ENCODE measurements at regions not wholly inside any gene's neighbourhood (a gene's known extent, or its start where the extent isn't known, plus 50 kb on each side); places are given as distances from the start of the nearest gene placed in this dataset.
"Not testable (repeated sequence)": the region's sequence is repeated elsewhere in the genome, so short reads cannot be mapped to it uniquely, and the experiment has no call there.

DNA sequence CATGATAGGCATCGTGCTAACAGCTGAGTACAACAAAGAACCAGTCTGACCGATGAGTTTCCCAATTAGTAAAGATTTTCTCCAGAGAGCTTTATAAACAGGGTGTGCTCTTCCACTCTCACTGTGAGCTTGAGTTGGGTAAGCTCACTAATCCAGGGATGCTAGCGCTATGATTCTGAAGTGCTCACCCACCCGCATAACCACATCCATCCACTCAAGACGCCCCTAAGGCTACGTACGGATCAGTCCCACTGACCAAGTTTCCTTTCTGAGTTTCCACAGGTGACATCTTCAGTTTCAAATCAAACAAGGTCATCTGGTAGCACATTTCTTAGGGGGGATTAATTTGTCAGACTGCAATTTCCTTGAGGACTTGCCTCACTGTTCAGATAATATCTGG, 141.1 kb upstream of the ABI3BP start:
- no peak for DNase-seq

DNA sequence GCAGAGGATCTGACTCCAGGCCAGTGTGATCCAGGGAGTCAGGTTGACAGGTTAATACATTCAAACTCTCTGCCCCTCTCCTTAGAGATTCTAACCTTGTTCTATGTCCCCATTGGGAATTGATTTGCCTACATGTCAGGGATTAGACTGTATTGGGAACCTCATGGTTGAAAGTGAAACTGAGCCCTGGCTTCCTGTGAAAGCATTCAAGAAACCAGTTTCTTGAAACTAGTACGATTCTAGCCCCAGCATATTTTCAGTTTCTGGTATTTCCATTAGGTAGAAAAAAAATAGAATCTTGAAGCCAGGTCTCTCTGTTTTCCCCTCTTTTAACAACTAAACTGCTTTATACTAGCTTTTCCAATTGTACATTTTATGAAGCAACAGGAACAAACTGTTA, 140.4 kb upstream of the ABI3BP start:
- no peak for DNase-seq

DNA sequence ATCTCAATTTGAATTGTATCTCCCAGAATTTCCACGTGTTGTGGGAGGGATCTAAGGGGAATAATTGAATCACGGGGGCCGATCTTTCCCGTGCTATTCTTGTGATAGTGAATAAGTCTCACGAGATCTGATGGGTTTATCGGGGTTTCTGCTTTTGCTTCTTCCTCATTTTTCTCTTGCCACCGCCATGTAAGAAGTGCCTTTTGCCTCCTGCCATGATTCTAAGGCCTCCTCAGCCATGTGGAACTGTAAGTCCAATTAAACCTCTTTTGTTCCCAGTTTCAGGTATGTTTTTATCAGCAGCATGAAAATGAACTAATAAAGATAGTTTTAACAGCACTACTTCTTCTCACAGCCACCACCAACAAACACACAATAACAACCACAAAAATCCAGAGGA, 140.0 kb upstream of the ABI3BP start:
- DNase-seq: not testable (repeated sequence)

DNA sequence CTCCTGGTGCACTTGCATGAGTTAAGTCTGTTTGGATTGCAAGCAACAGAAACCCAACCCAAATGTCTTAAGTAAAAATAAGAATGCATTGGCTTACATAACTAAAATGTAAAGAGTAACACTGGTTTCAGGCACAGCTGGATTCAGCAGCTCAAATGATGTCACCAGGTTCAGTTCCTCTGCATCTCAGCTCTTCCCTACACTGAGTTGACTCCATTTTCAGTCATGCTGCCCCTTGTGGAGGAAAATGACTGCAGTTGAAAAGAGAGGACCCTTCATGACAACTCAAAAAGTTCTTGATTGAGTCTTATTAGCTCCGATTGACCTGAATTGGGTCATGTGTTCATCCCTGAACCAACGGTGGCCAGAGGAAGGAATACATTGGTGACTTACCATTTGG, 138.5 kb upstream of the ABI3BP start:
- no peak for DNase-seq

DNA sequence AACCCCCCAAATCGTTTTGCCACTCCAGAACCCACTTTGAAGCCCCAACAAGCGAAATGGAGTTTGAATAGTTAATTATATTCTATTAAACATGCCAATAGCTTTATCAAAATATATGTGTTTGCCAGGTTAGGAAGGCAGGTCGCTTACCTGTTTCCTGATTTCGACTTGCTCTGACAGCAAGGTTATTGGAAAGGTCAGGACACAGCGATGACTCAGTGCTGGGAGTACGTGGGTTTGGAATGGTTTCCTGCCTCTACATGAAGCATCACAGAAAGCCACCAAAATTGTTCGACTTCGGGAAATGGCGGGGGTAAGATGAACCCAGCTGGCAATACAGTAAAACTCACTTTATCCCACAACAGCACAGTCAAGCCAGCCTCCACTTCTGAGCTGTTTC, 135.6 kb upstream of the ABI3BP start:
- no peak for DNase-seq

DNA sequence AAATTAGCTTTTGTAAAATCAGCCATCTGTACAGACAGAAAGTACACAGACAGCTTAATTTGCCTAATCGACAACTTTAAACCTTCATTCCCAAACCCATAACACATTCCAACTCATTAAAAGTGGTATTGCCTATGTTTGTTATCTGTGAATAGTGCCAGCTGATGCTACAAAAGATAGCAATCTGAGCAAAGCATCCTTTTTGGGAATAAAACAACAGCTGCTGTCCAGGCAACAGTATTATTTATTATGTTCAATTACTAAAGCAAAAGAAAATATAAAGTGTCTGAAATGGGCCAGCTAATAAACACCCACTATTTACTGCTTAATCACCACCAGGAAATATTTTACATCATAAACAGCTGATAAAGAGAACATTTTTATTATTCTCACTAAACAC, 134.8 kb upstream of the ABI3BP start:
- DNase-seq: no peak

DNA sequence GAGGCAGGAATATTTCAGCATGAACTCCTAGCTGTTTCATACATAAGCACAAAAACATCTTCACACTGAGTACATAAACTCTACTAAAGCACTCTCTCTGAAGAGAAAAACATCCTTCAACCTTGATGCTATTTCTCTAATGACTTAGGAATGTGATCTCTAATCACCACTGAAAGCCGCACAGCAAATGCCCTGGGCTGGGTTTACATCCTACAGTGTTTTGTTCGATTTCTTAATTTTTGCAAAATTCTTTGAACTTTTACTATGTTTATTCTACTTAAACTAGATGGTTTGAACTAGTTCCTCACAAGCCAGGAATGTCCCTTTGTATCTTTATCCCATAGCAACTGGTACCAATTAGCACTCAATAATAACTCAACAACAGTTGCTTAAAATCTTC, 130.9 kb upstream of the ABI3BP start:
- DNase-seq: no peak

DNA sequence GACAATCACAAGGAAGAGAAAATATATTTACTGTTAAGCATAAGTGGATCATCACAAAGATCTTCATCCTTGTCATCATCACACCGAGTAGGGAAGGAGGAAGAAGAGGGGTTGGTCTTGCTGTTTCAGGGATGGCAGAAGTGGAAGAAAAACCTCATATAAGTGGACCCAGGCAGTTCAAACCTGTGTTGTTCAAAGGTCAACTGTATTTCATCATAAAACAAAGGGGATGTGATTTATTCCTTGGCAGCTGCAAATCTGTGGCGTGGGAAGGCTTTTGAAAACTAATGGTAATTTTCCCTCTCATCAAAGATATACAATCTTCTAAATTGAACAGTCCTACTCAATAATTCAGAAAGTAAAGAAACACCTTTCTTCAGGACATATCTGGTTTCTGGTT, 129.9 kb upstream of the ABI3BP start:
- no peak for DNase-seq

DNA sequence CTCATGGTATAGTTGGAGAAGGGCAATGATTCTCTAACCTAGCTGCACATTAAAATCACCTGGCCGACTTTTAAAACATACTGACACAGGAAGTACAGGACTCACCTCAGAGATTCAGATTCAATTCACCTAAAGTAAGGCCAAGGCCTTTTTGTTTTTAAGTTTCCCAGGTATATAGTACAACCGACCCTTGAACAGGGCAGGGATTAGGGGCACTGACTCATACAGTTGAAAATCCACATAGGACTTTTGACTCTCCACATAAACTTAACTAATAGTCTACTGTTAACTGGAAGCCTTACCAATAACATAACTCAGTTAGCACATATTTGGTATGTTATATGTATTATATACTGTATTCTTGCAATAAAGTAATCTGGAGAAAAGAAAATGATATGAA, 129.5 kb upstream of the ABI3BP start:
- DNase-seq: no peak

DNA sequence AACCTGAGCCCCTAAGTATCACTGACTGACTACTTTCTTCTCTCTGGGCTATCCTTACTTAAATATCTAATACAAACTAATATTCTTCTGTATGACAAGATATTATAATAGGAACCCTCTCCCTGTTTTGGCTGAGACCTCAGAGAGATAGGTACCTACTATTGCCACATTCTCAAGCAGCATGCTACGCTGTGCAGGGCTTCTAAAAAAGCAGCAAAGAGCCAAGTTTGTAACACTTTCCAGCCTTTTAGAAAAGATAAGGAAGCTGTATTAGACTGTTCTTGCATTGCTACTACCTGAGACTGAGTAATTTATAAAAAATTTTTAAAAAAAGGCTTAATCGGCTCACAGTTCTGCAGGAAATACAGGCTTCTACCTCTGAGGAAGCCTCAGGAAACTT, 126.8 kb upstream of the ABI3BP start:
- no peak for DNase-seq

DNA sequence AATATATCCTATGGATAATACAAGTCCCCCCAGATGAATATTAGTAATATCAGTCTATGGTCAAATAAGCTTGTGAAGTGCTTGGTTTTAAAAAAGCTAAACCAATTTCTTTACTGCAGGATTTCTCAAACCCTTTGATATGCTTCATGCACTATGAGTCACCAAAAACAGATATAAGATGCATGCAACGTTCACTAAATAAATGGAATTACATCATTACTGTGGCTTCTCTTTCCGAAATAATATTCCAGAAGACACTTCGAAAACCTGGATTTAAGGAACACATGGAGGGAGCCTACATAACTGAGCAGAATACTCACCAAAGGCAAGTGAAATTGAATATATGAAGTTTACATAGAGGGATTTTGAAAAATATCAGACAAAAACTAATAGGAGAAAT, 126.3 kb upstream of the ABI3BP start:
- DNase-seq: no peak

DNA sequence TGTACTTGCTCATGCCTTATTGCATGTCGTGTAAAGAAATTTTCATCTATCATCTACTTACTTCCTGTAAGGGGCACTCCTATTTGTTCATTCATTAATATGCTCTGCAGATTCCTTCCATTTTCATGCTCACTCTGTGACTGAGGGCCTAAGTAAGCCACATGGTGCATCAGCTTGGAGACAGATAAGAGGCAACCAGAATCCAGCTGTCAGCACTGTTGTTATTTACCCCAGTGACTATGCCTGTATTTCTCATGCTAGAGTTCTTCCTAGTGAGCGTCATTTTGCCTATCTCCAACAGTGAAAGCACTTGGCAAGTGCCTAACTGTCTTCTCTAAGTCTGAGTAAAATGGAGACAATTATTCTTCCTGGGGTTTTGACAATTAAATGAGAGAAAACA, 124.8 kb upstream of the ABI3BP start:
- DNase-seq: no peak

DNA sequence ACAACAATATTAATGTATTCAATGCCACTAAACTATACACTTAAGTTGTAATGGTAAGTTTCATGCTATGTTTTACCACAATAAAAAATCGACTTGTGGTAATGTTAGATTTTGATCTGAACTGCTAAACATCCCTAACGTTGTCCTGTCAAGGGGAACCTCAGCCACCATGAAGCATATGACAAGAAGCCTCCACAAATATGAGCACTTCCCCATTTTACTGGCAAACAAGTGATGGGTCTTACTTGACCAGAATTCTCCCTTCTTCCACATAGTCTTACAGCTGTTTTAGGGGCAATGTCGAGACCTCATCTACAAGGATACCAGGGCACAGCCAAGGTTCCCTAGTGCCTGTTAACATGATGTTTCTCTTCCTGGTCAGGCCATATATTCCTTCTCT, 124.2 kb upstream of the ABI3BP start:
- no peak for DNase-seq

DNA sequence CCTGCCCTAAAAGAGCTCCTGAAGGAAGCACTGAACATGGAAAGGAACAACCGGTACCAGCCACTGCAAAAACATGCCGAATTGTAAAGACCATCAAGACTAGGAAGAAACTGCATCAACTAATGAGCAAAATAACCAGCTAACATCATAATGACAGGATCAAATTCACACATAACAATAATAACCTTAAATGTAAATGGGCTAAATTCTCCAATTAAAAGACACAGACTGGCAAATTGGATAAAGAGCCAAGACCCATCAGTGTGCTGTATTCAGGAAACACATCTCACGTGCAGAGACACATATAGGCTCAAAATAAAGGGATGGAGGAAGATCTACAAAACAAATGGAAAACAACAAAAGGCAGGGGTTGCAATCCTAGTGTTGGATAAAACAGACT, 117.1 kb upstream of the ABI3BP start:
- DNase-seq: not testable (repeated sequence)

DNA sequence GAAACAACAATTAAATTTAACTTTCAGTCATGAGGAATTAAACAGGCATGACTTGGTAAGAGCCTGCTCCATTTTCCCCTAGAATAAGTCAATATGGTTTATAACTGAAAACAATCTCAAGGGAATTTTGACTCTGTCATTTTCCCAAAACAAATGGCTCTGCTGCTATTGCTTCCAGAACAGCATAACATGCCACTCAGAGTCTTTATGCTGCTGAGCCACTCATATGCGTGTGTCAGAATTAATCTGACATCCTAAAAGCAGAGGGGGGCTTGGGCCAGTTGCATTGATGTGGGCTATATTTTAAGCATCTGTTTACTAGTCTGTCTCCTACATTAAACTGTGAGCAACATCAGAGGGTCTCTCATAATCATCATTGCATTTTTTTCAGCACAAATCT, 111.1 kb upstream of the ABI3BP start:
- DNase-seq: no peak

DNA sequence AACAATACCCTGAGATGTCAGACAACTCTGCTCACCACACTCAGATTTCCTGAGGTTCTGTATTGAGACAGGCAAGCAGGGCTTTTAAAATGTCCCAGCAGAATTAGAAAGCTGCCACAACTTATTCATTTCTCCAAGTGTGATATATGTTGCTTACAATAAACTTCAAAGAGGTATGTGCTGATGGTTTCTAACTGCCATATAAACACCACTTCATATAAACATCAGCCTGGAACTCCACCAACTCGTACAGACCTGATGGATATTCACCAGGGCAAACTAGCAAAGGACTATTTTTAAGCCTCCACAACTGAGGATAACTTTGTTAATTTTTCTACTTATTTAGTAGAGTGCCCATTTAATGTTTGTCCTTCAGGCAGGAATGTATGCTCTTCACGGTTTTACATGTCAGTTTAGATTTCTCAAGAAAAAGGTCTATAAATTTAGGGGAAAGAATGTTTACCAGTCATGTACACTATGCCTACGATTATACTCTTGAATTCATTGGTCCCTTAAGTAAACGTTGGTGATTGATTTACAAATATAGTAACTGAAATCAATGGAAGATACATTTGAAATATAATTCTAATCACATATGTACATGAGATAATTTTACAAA, 109.6 kb upstream of the ABI3BP start:
- no peak for DNase-seq

DNA sequence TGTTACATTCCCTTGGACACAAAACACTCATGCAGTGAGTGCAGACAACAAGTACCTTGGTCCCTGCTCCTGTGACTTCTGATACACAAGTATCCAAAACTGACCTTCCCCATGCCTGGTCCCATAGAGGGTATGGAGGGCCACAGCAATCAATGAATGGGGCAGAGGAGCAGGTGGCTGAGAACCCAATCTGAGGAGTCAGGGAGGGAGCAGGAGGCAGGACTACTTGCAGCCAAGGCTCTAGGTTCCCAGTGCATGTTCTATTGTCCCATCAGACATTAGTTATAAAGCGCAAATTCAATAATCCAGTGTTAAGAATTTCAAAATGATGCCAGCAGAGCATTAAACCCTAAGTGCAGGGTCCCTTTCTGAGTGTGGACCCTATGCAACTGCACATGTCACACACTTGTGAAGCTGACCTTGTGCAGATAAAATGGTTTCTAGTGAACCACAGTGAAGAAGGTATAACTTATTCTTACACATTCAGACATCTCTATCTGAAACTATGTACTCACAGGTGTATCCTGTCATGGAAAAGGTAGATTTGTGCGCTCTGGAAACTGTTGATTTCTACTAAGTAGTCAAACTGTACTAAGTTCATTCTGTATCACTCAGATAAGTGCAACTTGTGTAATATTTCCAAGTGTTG, 107.3 kb upstream of the ABI3BP start:
- DNase-seq: no peak

DNA sequence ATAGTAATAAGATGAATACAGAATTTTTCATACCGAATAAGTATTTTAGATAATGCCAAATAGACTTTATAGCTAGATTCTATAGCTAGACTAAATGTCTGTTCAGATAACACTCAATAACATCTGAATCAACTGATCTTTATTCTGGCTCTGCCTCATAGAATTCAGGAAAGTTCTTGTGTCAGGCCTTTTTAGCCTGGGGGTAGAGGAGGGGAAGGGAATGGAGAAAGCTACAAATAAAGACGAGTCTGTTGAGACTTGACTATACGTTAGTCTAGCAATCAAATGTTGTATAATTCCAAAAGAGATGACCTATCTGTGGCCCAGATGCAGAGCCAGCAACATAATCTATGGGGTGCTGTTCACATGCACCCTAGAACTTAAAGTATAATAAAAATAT, 106.6 kb upstream of the ABI3BP start:
- DNase-seq: no peak

DNA sequence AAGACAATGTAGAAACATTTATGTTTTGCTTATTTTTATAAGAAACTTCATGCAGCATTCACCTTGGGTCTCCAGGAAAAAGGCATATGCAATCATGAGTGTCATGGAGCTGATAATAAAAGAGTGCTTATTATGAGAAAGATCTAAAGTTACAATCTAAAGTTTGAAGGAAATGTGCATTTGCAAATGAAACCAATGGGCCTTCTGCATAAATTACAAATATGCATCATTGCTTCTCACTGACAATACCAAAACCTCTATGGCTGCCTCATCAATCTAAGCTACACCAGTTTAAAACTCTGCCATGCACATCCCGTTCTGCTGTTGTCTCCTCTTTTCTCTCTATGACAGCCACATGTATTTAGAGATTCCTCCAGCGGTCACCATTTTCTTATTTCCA, 103.2 kb upstream of the ABI3BP start:
- DNase-seq: no peak

DNA sequence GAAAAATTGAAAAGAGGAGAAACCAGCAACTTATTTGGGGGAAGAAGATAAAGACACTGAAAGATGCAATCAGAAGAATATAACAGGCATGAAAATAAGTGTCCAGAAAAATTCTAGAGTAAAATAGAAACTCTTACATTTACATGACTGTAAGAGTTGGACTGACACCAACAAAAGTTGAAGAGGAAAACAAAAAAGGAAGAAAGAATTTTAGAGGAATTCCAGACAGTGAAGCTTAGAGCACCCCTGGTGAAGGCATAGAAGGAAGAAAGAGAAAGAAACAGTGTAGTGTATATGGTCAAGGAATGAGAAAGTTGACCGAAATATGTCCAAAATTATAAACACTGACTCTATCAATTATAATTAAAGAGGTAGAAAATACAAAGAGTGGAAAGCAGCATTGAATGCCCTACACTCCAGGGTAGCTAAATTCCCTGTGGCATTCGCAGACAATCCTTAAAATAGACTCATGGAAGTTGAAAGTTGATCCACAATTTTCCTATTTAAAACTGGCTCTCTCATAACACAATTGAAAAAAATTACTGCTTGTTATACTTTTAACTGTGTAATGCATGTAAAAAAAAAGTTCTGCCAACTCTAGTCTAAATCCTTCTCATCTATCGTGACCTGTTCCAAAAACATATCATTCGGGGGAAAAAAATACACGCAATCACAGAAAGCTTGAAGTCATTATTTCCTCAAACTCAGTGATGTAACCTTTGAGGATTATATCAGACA, 102.6 kb upstream of the ABI3BP start:
- no peak for DNase-seq

DNA sequence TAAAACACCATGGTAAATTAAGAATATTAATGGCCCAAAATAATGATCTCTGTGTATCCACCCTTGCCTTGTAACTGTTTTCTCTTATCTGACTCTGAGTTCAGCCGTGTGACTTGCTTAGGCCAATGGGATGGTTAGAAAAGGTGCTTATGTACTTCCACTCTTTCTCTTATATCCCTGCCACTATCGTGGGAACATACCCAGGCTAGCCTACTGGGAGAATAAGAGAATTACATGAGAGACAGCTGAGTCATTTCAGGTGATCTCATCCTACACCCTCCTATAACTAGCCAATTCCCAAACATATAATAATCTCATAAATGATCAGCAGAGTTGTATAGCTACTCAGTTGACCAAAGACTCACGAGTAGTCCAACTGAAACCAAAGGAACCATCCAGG, 98.3 kb upstream of the ABI3BP start:
- no peak for DNase-seq

DNA sequence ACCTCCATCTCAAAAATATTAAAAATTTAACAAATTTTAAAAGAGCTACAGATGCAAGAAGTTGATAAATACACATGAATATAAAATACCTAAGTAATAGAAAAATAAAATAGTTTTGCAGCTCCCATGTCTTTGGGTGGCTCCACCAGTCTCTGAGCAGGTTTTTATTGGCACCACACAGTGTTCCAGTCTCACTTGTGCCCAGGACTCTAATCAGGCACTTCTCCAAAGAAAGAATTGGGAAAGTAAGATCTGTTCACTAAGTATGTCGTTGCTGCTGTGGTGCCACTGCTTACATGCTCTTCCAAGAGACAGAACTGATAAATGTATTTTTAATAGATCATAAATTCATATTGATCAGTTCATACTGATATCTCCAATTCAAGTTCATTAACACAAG, 92.5 kb upstream of the ABI3BP start:
- no peak for DNase-seq

DNA sequence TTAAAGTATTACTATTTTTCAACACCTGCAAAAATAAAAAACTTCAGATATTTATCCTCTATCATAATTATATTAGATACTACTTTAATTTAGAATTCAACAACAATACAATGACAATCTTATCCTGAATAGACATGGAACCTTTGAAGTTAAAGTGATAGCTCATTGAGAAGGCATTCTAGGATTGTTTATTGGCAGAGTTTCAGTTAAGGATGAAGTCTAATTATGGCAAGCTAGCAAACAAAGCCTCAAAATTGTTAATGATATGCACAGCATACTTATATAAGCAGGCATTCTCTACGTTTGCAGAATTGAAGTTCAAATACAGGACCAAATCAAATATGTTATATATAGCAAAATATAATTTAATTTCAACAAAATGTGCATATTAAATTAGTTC, 91.2 kb upstream of the ABI3BP start:
- no peak for DNase-seq

DNA sequence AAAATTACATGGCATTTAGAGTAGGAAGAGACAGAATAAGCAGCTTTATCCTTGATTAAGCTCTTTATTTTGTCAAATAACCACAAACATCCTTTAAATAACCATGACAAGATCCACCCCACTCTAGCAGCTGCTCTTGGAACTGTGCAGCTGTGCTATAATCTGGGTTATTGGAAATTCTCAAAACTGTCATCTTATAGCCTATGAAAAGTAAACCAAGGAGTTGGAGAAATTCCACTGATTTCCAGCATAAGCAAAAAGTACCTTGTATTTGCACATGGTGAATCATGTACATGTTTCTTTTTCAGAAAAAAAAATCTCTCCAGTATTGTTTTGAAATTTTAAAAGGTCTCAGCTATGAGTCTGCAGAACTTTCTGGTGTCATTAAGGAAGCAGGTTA, 88.8 kb upstream of the ABI3BP start:
- DNase-seq: no peak

DNA sequence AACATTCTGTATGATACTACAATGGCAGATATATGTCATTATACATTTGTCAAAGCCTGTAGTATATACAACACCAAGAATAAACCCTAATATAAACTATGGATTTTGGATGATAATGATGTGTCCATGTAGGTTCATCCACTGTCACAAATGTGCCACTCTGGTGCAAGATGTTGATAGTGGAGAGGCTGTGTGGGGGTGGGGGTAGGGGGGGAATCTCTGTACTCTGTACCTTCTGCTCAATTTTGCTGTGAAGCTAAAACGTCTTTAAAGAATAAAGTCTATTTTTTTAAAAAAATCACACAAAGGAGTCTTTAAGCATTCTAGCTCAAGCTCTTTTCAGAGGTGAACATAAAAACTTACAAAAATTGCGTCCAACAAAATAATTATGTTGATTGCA, 88.2 kb upstream of the ABI3BP start:
- DNase-seq: no peak

Measured in activated CD4-positive, alpha-beta T cell treated with anti-CD3 and anti-CD28 coated beads, Interleukin-2, amount 50 U/mL, for 4 hours (primary cell).